ENCODE measurements at regions not wholly inside any gene's neighbourhood (a gene's known extent, or its start where the extent isn't known, plus 50 kb on each side); places are given as distances from the start of the nearest gene placed in this dataset.
"Not testable (repeated sequence)": the region's sequence is repeated elsewhere in the genome, so short reads cannot be mapped to it uniquely, and the experiment has no call there.

DNA sequence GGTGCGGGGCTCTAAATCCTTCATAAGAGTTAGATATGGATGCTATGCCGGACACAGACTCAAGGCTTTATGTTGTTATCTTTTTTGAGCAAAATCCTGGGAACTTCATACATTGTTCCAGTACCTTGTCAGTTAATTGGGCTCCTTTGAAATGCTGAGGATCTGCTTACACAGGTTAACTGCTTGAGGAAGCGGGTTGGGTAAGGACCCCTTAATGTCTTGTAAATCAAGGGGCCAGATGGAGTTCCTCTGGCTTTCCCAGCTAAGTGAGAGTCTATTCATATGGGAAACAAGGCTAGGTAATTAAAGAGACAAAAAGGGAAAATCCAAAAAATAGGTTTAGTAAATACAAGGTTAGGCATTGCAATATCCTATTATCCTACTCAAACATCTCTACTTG, 141.5 kb downstream of the OR2B2 start:
- DNase-seq = no peak

DNA sequence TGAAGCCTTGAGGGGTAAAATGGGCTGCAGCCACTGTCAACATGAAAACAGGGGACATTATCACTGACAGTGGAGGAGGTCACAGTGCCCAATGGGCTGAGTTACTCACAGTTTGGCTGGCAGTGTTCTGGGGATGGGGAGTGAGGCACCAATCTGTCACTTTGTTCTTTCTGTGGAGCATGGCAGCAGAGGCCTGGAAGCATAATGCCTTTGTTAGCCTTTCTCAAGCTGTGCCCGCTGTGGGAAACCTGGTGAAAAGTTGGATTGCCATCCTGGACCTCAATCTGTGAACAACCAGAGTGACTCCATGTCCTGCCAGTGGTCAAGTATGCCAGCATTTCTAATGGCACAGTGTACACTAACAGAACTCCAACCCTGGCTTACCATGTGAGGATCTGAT, 143.6 kb downstream of the OR2B2 start:
- no peak for DNase-seq

DNA sequence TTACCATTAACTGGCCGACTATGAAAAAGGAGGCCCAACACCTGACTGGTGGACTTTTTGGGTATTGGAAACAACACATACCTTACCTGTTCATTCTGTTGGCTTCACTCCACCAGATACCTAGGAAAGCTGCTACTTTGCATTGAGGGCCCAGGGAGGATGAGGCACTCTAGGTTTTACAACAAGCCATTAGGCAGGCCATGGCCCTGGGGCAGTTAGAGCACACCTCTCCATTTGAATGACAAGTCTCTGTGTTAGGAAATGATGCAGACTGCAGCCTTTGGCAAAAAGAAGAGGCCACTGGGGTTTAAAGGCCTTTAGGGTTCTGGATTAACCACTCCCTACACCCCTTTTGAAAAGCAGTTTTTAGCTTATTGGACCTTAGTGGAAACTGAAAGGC, 144.3 kb downstream of the OR2B2 start:
- no peak for DNase-seq

DNA sequence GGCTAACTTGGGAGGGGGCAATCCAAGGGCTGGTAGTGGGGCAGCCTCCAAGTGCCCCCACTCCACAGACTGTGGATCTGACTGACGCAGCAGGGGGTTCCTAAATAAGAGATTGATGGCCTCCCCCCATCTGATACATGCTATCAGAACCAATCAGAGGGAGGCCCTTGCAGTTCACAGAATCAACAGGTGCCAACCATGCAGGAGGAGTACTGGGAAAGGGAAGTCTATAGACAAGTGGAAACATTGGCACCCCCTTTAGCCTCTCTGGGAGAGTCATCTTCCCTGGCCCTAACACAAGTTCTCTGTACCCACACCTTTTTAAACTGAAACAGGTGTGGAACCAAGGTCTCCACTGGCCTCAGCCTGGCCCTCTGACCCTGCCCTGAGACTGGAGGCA, 145.8 kb downstream of the OR2B2 start:
- DNase-seq = no peak

DNA sequence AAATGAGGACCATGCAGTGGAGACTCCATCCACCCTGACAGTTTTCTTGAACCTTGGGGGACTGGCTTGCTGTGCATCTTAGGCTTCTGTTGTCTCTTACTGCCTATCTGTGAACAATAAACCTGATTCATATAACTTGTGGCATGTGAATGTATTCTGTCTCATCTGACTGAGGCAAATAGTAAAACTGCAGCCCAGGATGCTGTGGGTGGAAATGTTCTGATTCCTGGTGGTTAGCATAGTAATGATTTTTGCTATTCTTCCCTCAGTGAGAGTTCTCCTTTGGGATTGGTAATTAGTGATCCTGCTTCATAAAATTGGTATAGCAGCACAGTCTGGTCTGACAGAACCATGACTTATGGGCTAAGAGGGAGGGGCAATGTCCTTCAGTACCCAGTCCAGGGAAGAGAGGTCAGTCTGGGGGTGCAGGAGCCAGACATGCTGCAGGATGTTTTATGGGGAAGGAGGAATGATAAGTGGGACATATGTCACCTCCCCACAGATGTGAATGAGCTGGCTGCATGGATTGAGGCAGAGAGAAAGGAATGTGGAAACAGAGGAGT, 147.1 kb downstream of the OR2B2 start:
- DNase-seq = no peak

DNA sequence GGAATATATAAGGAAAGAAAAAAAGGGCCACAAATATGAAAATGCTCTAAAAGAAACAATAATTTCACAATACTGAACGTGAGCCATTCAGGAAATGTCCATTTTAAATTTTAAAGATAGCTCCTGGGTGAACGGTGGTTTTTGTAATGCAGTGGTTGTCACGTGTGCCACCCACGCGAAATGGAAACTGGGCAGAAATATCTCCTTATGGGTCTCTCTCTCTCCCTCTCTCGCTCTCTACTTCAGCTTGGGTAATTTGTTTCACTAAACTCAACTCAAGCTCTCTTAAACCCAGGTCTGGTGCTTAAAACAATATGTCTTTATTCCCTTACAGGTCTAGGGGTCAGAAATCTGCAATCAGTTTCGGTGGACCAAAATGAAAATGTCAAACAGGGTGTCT, 150.8 kb downstream of the OR2B2 start:
- no peak for DNase-seq

DNA sequence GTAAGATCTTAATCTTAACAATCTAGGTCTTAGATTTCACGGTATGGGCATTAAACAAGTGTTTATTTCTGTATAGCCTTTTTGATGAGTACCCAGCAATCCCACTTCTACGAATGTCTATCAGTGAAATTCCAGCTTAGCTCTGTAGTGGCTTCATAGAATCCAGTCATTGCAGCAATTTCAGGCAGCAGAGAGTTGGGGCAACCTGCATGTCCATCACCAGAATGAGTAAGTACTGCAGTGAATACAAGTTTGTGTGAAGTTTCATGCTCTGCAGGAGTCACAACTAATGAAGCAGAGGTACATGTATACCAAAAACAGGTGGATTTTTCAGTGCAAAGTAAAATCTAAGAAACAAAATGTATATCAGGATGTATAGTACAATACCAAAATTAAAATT, 151.7 kb downstream of the OR2B2 start:
- DNase-seq = no peak

DNA sequence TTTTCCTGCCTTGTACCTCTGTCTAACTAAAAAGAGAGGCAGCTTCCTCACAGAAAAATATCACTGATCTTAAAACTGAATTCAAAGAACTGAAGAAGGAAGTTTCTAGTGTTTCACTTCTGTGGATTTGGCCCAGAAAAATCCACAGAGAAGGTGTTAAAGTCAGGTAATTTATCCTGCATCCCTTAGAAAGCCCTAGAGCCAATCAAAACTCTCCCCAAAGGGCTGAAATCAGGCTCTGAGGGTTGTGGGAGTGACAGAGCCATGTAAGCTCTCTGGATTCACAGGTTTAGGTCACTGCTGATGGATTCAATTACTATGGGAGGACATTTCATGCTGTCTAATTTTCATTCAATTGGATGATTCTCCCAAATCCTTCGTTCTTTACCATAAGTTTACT, 152.3 kb downstream of the OR2B2 start:
- DNase-seq = no peak

DNA sequence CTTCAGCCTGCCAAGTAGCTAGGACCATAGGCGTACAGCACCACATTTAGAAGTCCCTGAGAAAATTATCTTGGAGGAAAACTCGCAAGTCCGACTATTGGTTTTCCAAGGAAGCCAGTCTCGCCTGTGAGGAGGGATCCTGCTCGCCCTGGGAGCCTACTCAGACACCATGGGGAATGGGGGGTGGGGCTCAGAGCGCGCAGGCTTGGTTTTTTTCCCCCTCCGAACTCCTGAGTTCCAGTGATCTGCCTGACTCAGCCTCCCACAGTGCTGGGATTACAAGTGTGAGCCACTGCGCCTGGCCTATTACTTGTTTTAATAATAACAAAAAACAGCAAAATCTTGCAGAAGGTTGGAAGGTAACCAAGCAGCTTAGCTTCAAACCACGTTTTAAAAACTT, 153.7 kb downstream of the OR2B2 start:
- no peak for DNase-seq

DNA sequence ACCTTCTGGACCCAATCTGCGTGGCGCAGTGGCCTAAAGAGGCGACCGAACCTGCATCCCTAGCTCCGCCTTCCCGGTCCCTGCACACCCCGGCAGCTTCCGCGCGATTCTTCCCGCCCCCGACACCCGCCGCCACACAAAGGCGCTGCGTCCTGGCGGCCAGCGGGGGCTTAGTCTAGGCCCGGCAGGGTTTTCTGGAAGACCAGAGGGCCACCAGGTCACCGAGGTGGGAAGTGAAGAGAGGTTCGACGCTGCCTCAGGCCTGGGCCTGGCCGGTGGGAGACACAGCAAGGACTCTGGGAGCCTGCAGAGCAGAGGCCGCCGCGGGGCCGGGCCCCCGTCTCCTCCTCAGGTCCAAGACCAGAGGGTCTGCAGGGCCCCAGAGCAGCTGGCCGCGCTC, 154.9 kb downstream of the OR2B2 start:
- no peak for DNase-seq

DNA sequence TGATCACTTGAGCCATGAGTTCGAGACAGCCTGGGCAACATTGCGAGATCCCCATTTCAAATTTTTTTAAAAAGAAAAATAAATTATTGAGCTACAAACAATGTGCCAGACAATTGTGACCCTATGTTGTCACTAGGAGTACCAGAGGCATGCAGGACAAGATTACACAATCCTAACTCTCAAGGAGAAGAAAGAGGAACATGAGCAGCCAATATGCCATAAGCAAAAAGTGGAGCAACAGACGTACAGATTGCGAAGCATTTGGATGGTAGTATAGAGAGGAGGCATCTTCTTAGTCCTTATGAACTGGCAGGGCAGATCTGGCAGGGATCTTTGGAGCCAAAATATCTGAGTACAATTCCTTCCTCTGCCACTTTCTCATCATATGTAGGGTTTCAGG, 156.4 kb downstream of the OR2B2 start:
- DNase-seq = no peak

DNA sequence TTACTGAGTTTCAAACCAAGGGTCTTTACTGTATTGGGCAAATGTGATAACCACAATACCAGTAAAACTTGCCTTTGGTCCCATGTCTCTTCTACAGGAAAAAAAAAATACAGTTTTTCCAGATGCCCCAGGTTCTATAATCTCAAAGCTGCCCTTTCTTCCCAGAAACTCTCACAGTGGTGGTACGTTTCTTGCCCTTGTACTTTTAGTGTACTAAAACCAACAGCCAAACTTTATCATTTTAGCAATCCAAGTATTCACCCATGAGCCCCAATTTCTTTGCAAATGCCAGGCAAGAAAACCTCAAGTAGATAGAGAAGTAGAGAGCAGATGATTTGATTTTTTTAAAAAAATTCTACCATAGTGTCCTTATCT, 157.8 kb downstream of the OR2B2 start:
- DNase-seq = no peak

DNA sequence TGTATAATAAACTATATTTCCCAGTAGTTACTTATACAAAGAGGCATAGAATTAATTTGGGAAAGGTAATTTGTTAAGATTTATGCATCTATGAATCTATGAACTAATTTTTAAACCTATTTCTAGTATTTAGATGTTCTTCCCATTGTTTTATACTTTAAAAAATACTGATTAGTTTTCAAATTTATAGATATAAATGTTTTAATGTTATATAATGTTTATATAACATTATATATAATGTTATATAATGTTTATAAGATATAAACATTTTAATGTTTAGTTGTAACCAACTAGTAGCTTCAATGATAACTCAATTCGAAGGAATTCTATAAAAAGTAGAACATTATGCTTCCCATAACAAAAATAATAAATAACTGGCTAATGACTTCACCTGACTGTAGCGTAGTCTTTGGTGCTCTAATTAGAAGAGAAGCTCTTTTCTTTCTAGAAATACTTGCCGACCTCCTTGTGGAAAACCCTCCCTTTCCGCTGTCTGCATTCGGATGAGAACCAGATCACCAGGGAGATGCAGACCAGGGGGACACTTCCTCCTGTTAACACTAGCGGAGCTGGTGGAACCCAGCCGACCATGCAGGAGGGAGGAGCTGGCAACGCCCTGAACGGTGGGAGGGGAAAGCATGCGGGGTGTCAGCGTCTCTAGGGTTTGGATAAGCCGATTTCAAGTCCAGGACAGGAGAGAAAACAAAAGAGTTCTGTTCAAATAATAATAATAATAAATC, 158.4 kb downstream of the OR2B2 start:
- peak; percentile 76 for DNase-seq

DNA sequence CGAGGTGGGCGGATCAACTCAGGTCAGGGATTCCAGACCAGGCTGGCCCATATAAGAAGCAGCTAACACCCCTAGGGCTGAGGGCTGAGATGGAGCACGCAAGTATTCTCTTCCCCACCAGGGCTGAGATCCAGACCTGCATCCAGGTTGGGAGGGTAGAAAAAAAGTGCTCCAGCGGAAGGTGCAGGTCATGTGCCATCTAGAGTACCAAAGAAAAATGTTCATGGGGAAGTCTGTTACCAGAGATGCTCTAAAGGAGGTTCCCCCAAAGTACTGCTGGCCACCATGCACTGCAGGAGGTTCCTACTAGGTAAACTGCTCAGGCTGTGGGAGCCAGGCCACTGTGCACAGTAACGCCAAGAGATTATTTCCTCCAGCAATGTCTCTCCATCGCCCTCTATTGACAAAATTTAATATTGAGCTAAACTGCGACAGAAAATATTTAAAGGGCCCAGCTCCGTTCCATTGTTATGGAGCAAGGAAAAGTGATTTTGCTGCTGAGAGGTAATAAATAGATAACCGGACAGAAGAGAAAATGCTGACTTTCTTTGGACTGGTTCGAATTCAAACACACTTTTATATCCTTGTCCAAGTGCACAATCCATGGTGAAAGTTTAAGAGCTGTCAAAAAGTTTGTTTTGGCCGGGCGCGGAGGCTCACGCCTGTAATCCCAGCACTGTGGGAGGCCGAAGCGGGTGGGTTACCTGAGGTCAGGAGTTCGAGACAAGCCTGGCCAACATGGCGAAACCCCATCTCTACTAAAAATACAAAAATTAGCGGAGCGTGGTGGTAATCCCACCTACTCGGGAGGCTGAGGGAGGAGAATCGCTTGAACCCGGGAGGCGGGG, 159.9 kb downstream of the OR2B2 start:
- peak; percentile 9 for DNase-seq

DNA sequence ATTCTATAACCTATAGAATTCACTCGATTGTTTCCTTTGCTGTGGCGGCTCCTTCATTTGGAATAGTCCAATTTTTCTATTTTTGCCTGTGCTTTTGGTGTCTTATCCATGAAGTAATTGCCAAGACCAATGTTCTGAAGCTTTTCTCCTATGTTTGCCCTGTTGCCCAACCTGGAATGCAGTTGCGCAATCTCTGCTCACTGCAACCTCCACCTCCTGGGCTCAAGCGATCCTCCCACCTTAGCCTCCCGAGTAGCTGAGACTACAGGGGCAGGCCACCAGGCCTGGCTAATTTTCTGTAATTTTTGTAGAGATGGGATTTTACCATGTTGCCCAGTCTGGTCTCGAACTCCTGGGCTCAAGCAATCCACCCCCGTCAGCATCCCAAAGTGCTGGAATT, 163.5 kb downstream of the OR2B2 start:
- no peak for DNase-seq

DNA sequence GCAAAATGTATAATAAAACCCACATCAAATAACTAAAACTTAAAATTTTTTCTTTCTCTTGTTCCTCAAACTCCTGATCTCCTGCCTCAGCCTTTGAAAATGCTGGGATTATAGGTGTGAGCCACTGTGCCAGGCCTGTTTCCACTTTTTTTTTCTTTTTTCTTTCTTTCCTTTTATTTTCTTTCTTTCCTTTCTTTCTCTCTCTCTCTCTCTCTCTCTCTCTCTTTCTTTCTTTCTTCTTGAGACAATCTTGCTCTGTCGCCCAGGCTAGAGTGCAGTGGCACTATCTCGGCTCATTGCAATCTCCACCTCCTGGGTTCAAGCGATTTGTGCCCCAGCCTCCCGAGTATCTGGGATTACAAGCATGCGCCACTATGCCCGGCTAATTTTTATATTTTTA, 164.6 kb downstream of the OR2B2 start:
- no peak for DNase-seq

DNA sequence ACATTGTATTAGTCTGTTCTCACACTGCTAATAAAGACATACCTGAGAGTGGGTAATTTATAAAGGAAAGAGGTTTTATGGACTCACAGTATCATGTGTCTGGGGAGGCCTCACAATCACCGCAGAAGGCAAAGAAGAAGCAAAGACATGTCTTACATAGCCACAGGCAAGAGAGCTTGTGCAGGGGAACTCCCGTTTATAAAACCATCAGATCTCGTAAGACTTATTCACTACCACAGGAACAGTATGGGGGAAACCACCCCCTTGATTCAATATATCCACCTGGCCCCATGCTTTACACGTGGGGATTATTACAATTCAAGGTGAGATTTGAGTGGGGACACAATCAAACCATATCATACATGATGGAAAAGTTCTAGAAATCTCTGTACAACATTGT, 165.3 kb downstream of the OR2B2 start:
- DNase-seq = not testable (repeated sequence)

DNA sequence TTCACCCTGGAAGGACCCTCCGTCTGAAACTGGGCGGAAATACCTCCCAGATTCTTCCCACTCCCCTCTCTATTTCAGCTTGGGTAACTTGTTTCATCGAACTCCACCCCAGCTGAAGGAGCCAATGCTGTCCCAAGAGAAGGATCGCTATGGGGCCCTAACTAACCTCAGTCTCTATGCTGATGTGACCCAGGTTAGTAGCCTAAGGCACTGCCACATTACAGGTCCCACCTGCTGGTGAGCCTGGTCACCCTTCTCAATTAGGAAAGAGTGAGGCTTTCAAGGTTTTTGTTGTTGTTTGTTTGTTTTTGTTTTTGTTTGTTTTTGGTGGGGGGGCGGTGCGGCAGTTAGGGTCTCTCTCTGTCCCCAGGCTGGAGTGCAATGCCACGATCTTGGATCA, 168.4 kb downstream of the OR2B2 start:
- no peak for DNase-seq

DNA sequence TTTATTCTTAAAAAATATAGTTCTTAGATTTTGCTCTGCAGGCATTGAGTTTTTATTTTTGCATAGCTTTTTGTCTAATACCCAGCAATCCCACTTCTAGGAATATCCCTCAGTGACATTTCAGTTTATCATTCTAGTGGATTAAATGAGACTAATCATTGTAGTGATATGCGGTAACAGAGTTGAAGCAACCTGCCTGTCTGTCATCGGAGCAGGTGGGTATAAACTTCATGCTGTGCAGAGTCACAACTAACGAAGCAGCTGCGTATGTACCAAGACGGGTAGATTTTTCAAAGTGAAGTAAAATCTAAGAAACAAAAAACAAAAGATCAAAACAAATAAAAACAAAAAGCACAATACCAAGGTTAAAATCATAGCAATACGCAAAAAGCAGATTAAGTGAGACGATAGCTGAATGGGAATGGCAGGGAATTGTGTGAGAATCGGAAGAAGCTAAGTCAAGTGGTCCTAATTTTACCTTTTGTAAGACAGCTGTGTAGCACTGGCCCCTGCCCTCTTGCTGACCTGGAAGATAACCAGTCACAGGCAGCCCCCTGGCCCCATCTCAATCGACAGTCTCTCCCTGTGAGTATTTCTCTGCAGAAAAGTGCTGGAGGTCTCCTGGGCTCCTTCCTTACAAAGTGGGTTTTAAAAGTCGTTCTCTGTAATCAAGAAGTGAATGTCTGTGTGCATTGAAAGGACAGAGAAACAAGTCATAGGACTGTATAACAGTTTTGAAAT, 169.2 kb downstream of the OR2B2 start:
- DNase-seq = no peak

DNA sequence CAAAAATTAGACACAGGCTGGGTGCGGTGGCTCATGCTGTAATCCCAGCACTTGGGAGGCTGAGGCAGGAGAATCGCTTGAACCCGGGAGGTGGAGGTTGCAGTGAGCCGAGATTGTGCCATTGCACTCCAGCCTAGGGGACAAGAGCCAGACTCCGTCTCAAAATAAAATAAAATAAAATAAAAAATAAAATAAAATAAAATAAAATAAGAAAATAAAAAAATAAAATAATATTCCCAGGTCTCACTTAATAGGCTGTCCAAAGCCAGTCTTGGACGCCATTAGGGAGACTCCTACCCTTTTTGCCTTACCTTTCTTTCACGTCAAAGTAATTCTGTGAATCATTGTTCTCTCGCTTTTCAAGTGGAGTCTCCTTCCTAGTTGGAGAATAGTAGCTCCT, 172.3 kb downstream of the OR2B2 start:
- not testable (repeated sequence) for DNase-seq

DNA sequence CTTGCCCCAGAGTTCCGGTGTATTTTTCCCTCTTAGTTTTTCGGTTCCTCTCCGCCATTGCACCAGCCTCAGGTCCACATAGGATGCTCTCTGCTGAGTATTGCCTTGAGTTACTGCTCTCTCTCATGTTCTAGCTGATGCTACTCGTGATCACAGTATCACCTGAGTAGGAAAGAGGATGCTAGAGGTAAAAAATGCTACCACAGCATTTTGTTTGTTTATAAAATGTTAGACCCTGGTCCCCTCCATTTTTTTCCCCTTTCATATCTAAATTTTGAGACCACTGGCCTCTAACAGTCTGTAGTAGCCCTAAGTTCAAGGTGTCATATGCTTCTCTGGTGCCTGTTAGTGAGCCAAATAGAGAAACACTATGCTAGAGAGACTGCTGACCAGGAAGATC, 175.5 kb downstream of the OR2B2 start:
- DNase-seq = no peak

DNA sequence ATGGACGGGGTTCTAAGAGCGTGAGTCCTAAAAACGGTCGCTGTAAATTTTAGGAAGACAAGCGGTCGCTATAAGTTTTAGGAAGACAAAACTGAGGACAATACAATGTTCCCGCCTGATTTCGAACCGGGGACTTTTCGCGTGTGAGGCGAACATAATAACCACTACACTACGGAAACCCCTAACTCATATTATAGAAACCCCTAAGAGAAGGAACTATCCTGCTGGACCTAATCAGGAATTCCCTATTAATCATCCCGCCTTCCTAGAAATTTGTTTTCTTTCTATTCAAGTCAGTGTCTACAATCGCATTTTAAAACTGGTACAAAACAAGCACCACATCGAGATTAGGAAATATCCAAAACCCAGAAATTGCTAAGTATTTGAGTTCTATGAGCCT, 183.8 kb downstream of the OR2B2 start:
- no peak for DNase-seq

DNA sequence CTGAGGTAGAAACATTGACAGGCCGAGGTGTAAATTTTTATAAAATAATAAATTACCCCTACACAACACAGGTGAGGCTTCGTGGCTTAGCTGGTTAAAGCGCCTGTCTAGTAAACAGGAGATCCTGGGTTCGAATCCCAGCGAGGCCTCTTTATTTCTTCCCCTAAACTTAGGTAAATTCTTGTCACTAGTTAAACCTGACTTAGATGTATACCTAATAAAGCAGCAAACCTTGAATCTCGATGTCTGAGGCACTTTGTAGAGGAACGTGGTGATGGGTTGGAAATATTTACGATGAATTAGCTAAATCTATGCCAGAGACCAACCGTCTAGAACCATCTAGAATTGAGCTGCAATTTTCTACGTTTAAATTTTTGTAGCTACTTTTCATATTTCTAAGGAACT, 185.6 kb downstream of the OR2B2 start:
- DNase-seq = no peak

Measured in NK-92 treated with Interleukin-12 subunit alpha and Interleukin-12 subunit beta, amount 100 ng/mL, for 24 hours (cell line).